GM18861 (cell line): ENCODE measurements at regions not wholly inside any gene's neighbourhood (a gene's known extent, or its start where the extent isn't known, plus 50 kb on each side); places are given as distances from the start of the nearest gene placed in this dataset.

ENCODE experiments used
- ATAC-seq: cut with Tn5 transposase; IDR thresholded peaks from one replicate; pipeline ENCODE4 v1.9.1; 2021; ENCODE audit not compliant: unreplicated experiment

GRCh38 chr1:184302346-184302745 is 84.5 kb upstream of the C1orf21 start:
- no peak for ATAC-seq

GRCh38 chr1:184310157-184310819 is 76.5 kb upstream of the C1orf21 start:
- no peak for ATAC-seq

GRCh38 chr1:184311580-184311979 is 75.2 kb upstream of the C1orf21 start:
- ATAC-seq, result no peak

GRCh38 chr1:184315254-184315653 is 71.6 kb upstream of the C1orf21 start:
- ATAC-seq, result no peak

- no peak for ATAC-seq
These were observed 67.0 kb upstream of the C1orf21 start for GRCh38 chr1:184319879-184320278.

- ATAC-seq, result no peak
These were observed 64.6 kb upstream of the C1orf21 start for GRCh38 chr1:184322253-184322652.

GRCh38 chr1:184324972-184325371 is 61.9 kb upstream of the C1orf21 start:
- ATAC-seq, result no peak

GRCh38 chr1:184326278-184326677 is 60.6 kb upstream of the C1orf21 start:
- ATAC-seq, result no peak

- ATAC-seq, result no peak
These were observed 57.4 kb upstream of the C1orf21 start for GRCh38 chr1:184329245-184329953.

- no peak for ATAC-seq
These were observed 56.6 kb upstream of the C1orf21 start for GRCh38 chr1:184329962-184330868.

- no peak for ATAC-seq
These were observed 56.0 kb upstream of the C1orf21 start for GRCh38 chr1:184330875-184331274.
